ENCODE measurements at regions not wholly inside any gene's neighbourhood (a gene's known extent, or its start where the extent isn't known, plus 50 kb on each side); places are given as distances from the start of the nearest gene placed in this dataset.
"Not testable (repeated sequence)": the region's sequence is repeated elsewhere in the genome, so short reads cannot be mapped to it uniquely, and the experiment has no call there.

DNA sequence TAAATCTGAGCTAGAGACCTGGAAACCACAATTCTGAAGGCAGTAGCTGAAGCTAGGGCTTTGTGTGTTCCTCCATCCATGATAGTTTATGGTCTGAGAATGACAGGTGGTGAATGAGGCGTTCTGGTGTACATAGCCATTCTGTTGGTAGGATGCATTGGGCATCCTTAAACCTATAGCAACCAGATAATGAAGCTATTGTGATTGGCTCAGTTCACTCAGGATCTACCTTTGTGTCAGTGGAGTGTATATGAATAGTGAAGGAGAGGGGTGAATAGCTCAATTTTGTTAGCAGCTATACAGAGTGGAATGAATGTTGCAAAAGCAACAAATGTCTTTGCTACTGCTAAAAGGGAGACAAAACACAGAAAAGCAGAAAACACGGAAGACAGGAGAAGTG, 80.0 kb upstream of the PCDH20 start:
- Histone ChIP-seq H3K36me3 (ENCODE audit: control insufficient read depth, insufficient read depth, low read length) (no peaks in the 10 kb centered on the region), H3K27me3 (ENCODE audit: control insufficient read depth, insufficient read depth, low read length) (no peaks in the 10 kb centered on the region), H3K9ac (ENCODE audit: low read depth, low read length) (no peak overlapping the region), H3K9me3 (ENCODE audit: control insufficient read depth, insufficient read depth, low read length) (no peaks in the 10 kb centered on the region), H3K27ac (ENCODE audit: low read depth, low read length) (no peak overlapping the region), H3K4me1 (ENCODE audit: control insufficient read depth, insufficient read depth, low read length) (no peaks in the 10 kb centered on the region), H3K4me3 (ENCODE audit: low read depth, low read length) (no peak overlapping the region)

DNA sequence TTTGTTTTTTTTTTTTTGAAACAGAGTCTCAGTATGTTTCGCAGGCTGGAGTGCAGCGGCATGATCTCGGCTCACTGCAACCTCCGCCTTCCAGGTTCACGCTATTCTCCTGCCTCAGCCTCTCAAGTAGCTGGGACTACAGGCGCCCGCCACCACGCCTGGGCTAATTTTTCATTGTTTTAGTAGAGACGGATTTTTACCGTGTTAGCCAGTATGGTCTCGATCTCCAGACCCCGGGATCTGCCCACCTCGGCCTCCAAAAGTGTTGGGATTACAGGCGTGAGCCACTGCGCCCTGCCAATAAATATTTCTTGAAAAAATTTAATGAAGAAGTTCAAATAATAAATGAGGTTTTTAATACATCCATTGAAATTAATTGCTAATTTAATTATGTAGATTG, 77.9 kb upstream of the PCDH20 start:
- not testable (repeated sequence) for H3K9ac ChIP-seq (ENCODE audit: low read depth, low read length)

DNA sequence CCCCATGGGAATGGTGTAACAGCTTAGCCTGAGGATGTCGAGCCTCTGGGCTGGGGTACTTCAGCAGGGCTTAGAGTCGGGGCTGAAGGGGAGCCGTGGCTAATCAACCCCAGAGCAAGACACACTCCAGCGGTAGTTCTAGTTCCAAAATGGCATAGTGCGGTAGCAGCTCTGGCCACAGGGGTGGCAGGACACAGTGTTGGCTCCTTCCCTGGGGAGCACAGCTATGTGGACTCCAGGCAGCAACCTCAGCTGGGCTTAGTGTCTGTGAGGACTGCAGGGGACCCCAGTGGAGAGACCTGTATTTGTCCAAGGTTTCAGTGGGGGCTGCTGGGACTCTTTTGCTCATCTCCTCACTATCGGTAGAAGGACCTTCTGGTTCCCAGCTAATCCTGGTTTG, 70.8 kb upstream of the PCDH20 start:
- Histone ChIP-seq H3K9ac (ENCODE audit: low read depth, low read length) (no peak overlapping the region), H3K4me1 (ENCODE audit: control insufficient read depth, insufficient read depth, low read length) (no peaks in the 10 kb centered on the region), H3K27ac (ENCODE audit: low read depth, low read length) (no peak overlapping the region), H3K36me3 (ENCODE audit: control insufficient read depth, insufficient read depth, low read length) (no peaks in the 10 kb centered on the region), H3K27me3 (ENCODE audit: control insufficient read depth, insufficient read depth, low read length) (no peaks in the 10 kb centered on the region), H3K9me3 (ENCODE audit: control insufficient read depth, insufficient read depth, low read length) (no peaks in the 10 kb centered on the region), H3K4me3 (ENCODE audit: low read depth, low read length) (no peak overlapping the region)

More for the DNA sequence above, 77.9 kb upstream of the PCDH20 start:
- not testable (repeated sequence) for H3K27me3 ChIP-seq (ENCODE audit: control insufficient read depth, insufficient read depth, low read length); H3K36me3 ChIP-seq (ENCODE audit: control insufficient read depth, insufficient read depth, low read length); H3K9me3 ChIP-seq (ENCODE audit: control insufficient read depth, insufficient read depth, low read length); H3K4me1 ChIP-seq (ENCODE audit: control insufficient read depth, insufficient read depth, low read length); H3K27ac ChIP-seq (ENCODE audit: low read depth, low read length); H3K4me3 ChIP-seq (ENCODE audit: low read depth, low read length)

GRCh38 chr13:61485128-61485765, 69.6 kb upstream of the PCDH20 start:
- Histone ChIP-seq H3K9ac (ENCODE audit: low read depth, low read length) (no peak overlapping the region), H3K27me3 (ENCODE audit: control insufficient read depth, insufficient read depth, low read length) (no peaks in the 10 kb centered on the region), H3K27ac (ENCODE audit: low read depth, low read length) (no peak overlapping the region), H3K9me3 (ENCODE audit: control insufficient read depth, insufficient read depth, low read length) (no peaks in the 10 kb centered on the region), H3K4me3 (ENCODE audit: low read depth, low read length) (no peak overlapping the region), H3K4me1 (ENCODE audit: control insufficient read depth, insufficient read depth, low read length) (no peaks in the 10 kb centered on the region), H3K36me3 (ENCODE audit: control insufficient read depth, insufficient read depth, low read length) (no peaks in the 10 kb centered on the region)

GRCh38 chr13:61477619-61478018, 62.0 kb upstream of the PCDH20 start:
- no peak overlapping the region for H3K27ac ChIP-seq (ENCODE audit: low read depth, low read length)
- H3K4me1 ChIP-seq (ENCODE audit: control insufficient read depth, insufficient read depth, low read length) = no peaks in the 10 kb centered on the region
- no peaks in the 10 kb centered on the region for H3K27me3 ChIP-seq (ENCODE audit: control insufficient read depth, insufficient read depth, low read length)
- no peaks in the 10 kb centered on the region for H3K36me3 ChIP-seq (ENCODE audit: control insufficient read depth, insufficient read depth, low read length)
- H3K9me3 ChIP-seq (ENCODE audit: control insufficient read depth, insufficient read depth, low read length) = no peaks in the 10 kb centered on the region
- no peak overlapping the region for H3K9ac ChIP-seq (ENCODE audit: low read depth, low read length)
- H3K4me3 ChIP-seq (ENCODE audit: low read depth, low read length) = no peak overlapping the region

- Histone ChIP-seq H3K36me3 (ENCODE audit: control insufficient read depth, insufficient read depth, low read length) (no peaks in the 10 kb centered on the region), H3K27ac (ENCODE audit: low read depth, low read length) (no peak overlapping the region), H3K9ac (ENCODE audit: low read depth, low read length) (no peak overlapping the region), H3K4me3 (ENCODE audit: low read depth, low read length) (no peak overlapping the region), H3K4me1 (ENCODE audit: control insufficient read depth, insufficient read depth, low read length) (no peaks in the 10 kb centered on the region), H3K9me3 (ENCODE audit: control insufficient read depth, insufficient read depth, low read length) (no peaks in the 10 kb centered on the region), H3K27me3 (ENCODE audit: control insufficient read depth, insufficient read depth, low read length) (no peaks in the 10 kb centered on the region)
Measured at GRCh38 chr13:61470786-61471185, 55.1 kb upstream of the PCDH20 start.

GRCh38 chr13:61466280-61466679, 50.6 kb upstream of the PCDH20 start:
- Histone ChIP-seq H3K4me3 (ENCODE audit: low read depth, low read length) (no peak overlapping the region), H3K36me3 (ENCODE audit: control insufficient read depth, insufficient read depth, low read length) (no peaks in the 10 kb centered on the region), H3K9me3 (ENCODE audit: control insufficient read depth, insufficient read depth, low read length) (no peaks in the 10 kb centered on the region)

More at GRCh38 chr13:61466280-61466679, 50.6 kb upstream of the PCDH20 start:
- no peak overlapping the region for H3K27ac ChIP-seq (ENCODE audit: low read depth, low read length)
- no peaks in the 10 kb centered on the region for H3K27me3 ChIP-seq (ENCODE audit: control insufficient read depth, insufficient read depth, low read length)
- no peak overlapping the region for H3K9ac ChIP-seq (ENCODE audit: low read depth, low read length)
- H3K4me1 ChIP-seq (ENCODE audit: control insufficient read depth, insufficient read depth, low read length) = no peaks in the 10 kb centered on the region
